Activated T-cell treated with anti-CD3 and anti-CD28 coated beads, Interleukin-2, amount 50 U/mL, for 4 hours (primary cell): ENCODE measurements at regions not wholly inside any gene's neighbourhood (a gene's known extent, or its start where the extent isn't known, plus 50 kb on each side); places are given as distances from the start of the nearest gene placed in this dataset.

Experiments
- ATAC-seq, 2 donors: fragments of 200-7000 bp; cut with Tn5 transposase; one replicate each; pipeline ENCODE4 v1.10.0; 2021
- DNase-seq: peaks from one replicate; pipeline ENCODE4 v3.0.0-alpha.2; 2020
- H3K27me3 Mint-ChIP-seq: one replicate; pipeline ENCODE4 v1.8.0; 2021; ENCODE audit warnings: low read depth, mixed read lengths
- H3K36me3 Mint-ChIP-seq: one replicate; pipeline ENCODE4 v1.8.0; 2022; ENCODE audit warnings: mixed read lengths; ENCODE audit not compliant: insufficient read depth
- H3K4me1 Mint-ChIP-seq: one replicate; pipeline ENCODE4 v1.8.0; 2021; ENCODE audit warnings: low read depth, mixed read lengths
- H3K4me3 Mint-ChIP-seq: one replicate; pipeline ENCODE4 v1.8.0; 2021; ENCODE audit warnings: mild to moderate bottlenecking, moderate library complexity, mixed read lengths
- H3K9me3 Mint-ChIP-seq: one replicate; pipeline ENCODE4 v1.8.0; 2021; ENCODE audit warnings: mixed read lengths

DNA sequence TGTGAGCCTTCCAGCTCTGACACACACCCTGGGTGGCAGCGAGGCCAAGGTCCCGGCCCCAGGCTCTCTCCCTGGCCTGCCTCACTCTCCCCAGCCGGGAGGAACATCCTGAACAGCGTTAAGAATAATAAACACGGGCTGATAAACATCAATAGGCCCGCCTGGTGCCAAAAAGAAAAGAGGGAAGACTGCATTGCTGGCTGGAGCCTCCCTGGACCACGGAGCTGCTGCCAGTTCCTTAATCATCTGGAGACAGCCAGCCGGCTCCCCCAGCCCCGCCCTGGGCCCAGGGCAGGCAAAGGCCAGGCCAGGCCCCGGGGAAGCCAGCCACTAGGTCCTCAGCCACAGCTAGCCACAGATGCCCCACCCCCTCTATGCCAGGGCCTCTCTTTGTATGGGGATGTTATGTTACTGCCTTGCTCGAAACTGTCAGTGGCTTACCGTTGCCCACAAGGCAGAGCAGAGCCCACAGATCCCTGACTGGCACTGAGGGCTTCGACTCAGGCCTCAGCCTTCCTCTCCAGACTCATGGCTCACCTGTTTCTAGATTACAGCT is 293.7 kb downstream of the DYSF start:
- H3K4me1 Mint-ChIP-seq: no peaks in the 10 kb centered on the region
- ATAC-seq: no peak
- H3K36me3 Mint-ChIP-seq: no peaks in the 10 kb centered on the region

DNA sequence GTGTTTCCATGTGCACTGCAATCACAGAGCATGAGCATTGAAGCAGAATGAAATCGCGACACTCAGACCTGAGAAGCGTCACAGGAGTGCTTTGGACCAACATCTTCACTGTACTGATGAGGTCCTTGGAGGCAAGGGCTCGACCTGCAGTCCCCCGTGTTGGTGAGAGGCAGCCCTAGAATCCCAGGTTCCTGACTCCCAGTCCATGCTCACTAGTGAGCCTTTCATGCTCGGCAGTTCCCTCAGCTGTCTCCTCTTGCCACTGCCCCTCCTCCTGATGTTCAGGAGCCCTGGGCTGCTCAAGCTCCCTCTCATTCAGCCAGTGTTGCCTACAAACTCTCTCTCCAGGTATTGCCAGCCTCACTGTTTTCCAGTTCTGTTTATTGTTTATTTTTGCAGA is 291.4 kb downstream of the DYSF start:
- DNase-seq (no peak), ATAC-seq (no peak)
- H3K9me3 Mint-ChIP-seq: no peaks in the 10 kb centered on the region
- peaks cover 15% of the 10 kb centered on the region for H3K27me3 Mint-ChIP-seq
- no peaks in the 10 kb centered on the region for H3K36me3 Mint-ChIP-seq
- no peak overlapping the region for H3K4me3 Mint-ChIP-seq
- no peaks in the 10 kb centered on the region for H3K4me1 Mint-ChIP-seq

More for the DNA sequence above, 293.7 kb downstream of the DYSF start:
- Mint-ChIP-seq H3K4me3 (no peak overlapping the region), H3K9me3 (peaks cover 4% of the 10 kb centered on the region), H3K27me3 (peaks cover 18% of the 10 kb centered on the region)
- no peak for DNase-seq

DNA sequence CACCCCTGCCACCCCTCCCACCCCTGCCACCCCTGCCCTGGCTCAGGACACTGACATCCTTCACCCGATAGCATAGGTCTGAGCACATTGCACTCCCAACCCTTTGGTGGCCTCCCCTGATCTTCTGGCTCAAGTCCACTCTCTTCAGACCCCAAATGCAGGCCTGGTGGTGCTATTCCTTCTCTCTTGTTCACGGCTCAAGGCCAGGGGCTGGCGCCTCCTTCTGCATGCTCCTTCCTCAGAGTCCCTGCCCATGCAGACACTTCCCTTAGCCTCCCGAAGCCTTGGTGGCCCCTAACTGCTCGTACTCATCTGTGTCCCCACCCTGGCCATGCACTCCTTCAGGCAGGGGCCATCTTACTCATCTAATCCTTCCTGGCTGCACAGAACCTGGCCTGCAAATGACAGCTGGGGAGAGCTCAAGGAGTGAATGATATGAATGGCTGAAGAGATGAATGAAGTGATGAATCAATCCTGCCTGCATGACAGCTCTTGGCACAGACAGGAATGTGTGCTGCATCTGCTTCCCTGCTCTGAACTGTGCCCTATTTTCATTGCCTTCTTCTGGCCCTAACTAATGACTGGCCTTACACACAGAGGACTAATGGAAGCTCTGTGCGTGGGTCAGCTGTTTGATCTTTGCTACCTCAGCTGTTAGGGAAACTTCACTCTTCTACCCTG is 290.8 kb downstream of the DYSF start:
- no peaks in the 10 kb centered on the region for H3K36me3 Mint-ChIP-seq
- H3K4me1 Mint-ChIP-seq: no peaks in the 10 kb centered on the region
- no peak for ATAC-seq
- H3K27me3 Mint-ChIP-seq: peaks cover 15% of the 10 kb centered on the region
- no peaks in the 10 kb centered on the region for H3K9me3 Mint-ChIP-seq
- no peak for DNase-seq
- H3K4me3 Mint-ChIP-seq: no peak overlapping the region

GRCh38 chr2:71742953-71743601 is 289.7 kb downstream of the DYSF start:
- Mint-ChIP-seq H3K36me3 (no peaks in the 10 kb centered on the region), H3K4me3 (no peak overlapping the region), H3K9me3 (no peaks in the 10 kb centered on the region), H3K27me3 (peaks cover 14% of the 10 kb centered on the region), H3K4me1 (no peaks in the 10 kb centered on the region)
- ATAC-seq (no peak), DNase-seq (no peak)

- H3K36me3 Mint-ChIP-seq: no peaks in the 10 kb centered on the region
- H3K4me3 Mint-ChIP-seq: no peak overlapping the region
- DNase-seq: no peak
- no peak for ATAC-seq
- H3K27me3 Mint-ChIP-seq: peaks cover 7% of the 10 kb centered on the region
- no peaks in the 10 kb centered on the region for H3K4me1 Mint-ChIP-seq
- no peaks in the 10 kb centered on the region for H3K9me3 Mint-ChIP-seq
Measured at GRCh38 chr2:71736986-71737385, 283.6 kb downstream of the DYSF start.

DNA sequence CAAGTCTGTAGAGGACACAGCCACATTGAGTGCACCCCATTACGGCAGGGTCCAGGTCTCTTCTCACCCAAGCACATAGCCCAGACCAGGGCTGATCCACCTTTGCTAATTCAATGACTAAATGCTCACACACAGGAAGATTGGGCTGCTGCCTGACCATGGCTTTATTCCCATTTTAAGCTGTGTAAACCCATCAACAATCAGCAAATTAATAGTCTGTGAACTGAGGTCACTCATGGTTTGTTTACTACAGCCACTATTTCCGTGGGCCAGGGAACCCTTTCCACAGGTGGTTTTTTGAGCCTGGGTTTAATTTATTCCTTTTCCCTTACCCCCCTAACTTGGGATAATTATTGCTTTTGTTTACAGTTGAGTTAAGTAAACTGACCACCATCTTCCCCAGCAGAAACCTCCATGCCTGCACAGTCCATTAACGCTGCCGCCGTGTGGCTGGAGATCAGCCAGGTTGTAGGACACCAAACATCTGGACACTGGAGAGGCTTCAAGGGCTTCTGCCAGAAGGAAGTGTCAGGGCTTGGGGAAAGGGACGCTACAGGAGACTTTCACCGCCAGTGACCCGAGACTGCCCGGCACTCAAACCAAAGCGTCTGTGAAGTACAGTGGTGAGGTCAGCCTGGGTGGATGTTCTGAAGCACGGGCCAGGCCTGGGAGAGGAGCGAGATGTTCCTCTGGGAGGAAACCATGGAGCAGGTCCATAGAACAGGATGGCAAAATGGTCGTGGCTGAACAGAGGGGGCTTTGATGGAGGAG is 282.9 kb downstream of the DYSF start:
- H3K36me3 Mint-ChIP-seq: no peaks in the 10 kb centered on the region
- peaks cover 7% of the 10 kb centered on the region for H3K27me3 Mint-ChIP-seq

More for the DNA sequence above, 282.9 kb downstream of the DYSF start:
- DNase-seq (no peak), ATAC-seq (no peak)
- Mint-ChIP-seq H3K4me3 (no peak overlapping the region), H3K9me3 (no peaks in the 10 kb centered on the region), H3K4me1 (no peaks in the 10 kb centered on the region)
